ENCODE measurements at regions not wholly inside any gene's neighbourhood (a gene's known extent, or its start where the extent isn't known, plus 50 kb on each side); places are given as distances from the start of the nearest gene placed in this dataset.

- H3K4me3 ChIP-seq (ENCODE audit: low read depth, low read length): no peak overlapping the region
- TF ChIP-seq, protein P1, sequence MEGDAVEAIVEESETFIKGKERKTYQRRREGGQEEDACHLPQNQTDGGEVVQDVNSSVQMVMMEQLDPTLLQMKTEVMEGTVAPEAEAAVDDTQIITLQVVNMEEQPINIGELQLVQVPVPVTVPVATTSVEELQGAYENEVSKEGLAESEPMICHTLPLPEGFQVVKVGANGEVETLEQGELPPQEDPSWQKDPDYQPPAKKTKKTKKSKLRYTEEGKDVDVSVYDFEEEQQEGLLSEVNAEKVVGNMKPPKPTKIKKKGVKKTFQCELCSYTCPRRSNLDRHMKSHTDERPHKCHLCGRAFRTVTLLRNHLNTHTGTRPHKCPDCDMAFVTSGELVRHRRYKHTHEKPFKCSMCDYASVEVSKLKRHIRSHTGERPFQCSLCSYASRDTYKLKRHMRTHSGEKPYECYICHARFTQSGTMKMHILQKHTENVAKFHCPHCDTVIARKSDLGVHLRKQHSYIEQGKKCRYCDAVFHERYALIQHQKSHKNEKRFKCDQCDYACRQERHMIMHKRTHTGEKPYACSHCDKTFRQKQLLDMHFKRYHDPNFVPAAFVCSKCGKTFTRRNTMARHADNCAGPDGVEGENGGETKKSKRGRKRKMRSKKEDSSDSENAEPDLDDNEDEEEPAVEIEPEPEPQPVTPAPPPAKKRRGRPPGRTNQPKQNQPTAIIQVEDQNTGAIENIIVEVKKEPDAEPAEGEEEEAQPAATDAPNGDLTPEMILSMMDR (IDR thresholded peaks at IDR 0.05; ENCODE audit: low read depth, low read length): no peak
Measured at GRCh38 chr2:22701561-22702160, 683.3 kb upstream of the KLHL29 start.

DNA sequence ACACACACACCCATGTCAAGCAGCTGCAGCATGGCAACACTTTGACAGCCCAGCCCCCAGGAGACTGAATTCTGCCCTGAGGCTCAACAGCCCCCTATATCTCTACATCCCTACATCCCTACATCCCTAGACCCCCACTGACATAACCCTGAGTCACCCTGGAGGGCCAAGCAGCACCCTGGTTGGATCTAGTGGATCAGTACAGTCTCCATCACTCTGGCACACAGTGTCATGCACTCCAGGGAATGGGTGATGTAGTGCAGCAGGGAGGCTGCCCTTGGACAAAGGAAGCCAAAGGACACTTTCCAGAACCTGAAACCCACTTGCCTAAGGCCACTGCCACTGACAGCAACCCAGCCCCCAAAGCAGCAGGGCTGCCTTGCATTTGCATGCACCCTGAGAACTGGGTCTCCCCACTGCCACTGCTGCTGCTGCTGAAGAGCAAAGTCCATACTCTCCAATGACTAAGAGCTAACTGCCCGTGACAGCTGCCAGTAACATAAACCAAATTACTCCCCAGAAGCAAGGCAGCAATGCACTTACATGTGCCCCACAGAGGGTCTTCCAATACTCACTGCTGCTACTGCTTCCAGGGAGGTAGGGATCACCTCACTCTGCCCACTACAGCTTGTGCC lies 681.6 kb upstream of the KLHL29 start:
- TF ChIP-seq, protein P1 (IDR thresholded peaks at IDR 0.05; ENCODE audit: low read depth, low read length): no peak
- H3K4me3 ChIP-seq (ENCODE audit: low read depth, low read length): no peak overlapping the region

DNA sequence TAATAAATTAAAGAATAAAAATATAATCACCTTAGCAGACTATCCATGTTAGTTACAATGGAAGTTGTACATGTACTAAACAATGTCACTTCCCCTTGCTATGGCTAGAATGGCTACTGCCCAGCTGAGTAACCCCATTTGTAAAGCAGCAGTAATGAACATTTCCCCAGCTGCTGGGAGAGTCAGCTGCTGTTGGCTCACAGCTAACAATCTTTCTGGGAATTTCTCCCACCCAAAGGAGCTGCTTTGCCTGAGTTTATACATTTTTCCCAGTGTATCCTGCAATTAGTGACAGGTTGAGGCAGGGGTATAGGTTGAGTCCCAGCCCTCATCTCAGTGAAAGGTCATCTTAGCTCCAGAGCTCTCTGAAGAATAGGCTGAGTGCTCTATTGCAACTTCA lies 665.6 kb upstream of the KLHL29 start:
- H3K4me3 ChIP-seq (ENCODE audit: low read depth, low read length): no peak overlapping the region
- TF ChIP-seq, protein P1 (IDR thresholded peaks at IDR 0.05; ENCODE audit: low read depth, low read length): no peak

DNA sequence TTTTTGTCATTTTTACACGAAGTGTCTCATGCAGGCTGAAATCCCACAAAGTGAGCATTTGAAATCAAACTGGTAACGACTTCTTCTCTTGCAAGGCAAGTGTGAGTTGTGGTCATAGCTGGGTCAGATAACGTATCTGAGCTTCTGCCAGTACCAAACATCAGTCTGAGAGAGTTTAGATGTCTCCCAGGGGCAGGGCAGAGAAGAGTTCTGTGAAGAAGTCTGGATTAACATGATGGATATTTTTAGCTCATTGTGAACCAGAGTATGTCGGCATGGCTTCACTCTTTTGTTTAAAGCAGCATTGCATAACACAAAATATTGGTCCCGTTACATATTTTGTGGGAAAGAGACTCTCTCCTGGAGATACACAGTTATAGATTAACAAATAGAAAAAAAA lies 655.5 kb upstream of the KLHL29 start:
- H3K4me3 ChIP-seq (ENCODE audit: low read depth, low read length): no peak overlapping the region
- TF ChIP-seq, protein P1 (IDR thresholded peaks at IDR 0.05; ENCODE audit: low read depth, low read length): no peak

DNA sequence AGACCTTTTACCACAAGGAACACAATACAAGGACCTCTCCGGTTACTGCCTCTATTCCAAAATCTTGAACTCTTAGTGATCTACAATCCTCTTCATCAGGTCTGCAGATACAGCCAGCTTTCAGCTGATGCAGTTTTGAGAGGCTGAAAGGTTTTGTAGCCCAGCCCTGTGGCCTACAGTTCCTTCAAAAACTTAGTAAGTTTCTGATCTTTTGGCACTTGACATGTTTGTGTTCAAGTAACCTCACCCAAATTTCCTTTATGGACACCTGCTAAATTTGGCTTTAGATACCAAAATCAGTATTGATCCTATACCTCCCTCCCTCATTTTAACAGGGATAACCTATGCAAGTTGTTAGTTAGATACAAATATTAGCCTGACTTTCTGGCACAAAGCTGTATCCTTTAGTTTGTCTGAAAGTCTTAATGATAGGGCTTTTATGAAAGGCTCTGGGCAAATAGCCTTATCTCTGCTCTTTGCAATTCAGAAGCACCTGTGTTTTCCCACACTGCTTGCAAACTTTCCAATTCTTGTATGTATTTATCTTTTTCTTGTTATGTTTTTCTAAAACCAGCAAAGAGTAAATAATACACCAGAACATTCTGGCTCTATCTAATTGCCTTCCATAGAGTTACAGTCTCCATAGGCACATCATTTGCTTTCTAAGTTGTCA lies 650.5 kb upstream of the KLHL29 start:
- no peak overlapping the region for H3K4me3 ChIP-seq (ENCODE audit: low read depth, low read length)
- TF ChIP-seq, protein P1 (IDR thresholded peaks at IDR 0.05; ENCODE audit: low read depth, low read length): no peak

DNA sequence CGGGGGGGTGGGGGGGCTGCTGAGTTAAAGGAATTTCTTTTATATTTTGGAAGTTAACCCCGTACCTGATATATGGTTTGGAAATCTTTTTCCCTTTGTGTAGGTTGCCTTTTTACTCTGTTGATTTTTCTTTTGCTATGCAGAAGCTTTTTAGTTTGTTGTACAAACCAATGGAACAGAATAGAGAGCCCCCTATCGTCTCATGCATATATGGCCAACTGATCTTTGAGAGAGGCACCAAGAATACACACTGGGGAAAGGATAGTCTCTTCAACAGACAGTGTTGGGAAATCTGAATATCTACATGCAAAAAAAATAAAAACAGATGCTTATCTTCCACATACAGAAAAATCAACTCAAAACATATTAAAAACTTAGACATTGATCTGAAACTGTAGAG lies 647.8 kb upstream of the KLHL29 start:
- TF ChIP-seq, protein P1 (IDR thresholded peaks at IDR 0.05; ENCODE audit: low read depth, low read length): no peak
- H3K4me3 ChIP-seq (ENCODE audit: low read depth, low read length): no peak overlapping the region

DNA sequence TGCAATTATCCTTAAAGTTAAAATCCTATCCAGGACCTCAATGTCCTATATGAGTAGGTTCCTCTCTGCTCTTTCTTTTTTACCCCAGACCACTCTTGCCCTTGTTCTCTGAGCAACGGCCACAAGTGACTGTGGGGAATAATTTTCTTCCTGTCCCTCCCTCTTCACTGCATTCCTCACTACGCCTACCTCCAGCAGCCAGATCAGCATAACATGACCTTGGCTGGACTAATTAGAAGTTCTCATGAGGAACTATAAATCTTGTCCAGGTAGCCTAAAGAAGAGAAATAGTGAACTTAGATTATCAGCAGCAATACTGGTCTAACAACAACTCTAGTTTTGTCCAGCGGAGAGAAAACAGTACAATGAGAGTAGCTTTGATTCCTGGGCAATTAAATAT lies 643.8 kb upstream of the KLHL29 start:
- TF ChIP-seq, protein P1 (IDR thresholded peaks at IDR 0.05; ENCODE audit: low read depth, low read length): no peak

More for the DNA sequence above, 643.8 kb upstream of the KLHL29 start:
- H3K4me3 ChIP-seq (ENCODE audit: low read depth, low read length): no peak overlapping the region
